H1 (cell line): ENCODE measurements at regions not wholly inside any gene's neighbourhood (a gene's known extent, or its start where the extent isn't known, plus 50 kb on each side); places are given as distances from the start of the nearest gene placed in this dataset.

ENCODE experiments used
- CTCF ChIA-PET: fragments of 300-600 bp; sonication (Branson Sonifier 250); formaldehyde crosslinking; loops from one replicate; lab custom pipeline; 2021; ENCODE audit not compliant: partially characterized antibody; lab: Charles Lee
- POLR2A ChIA-PET: fragments of 300-600 bp; sonication (Branson Sonifier 250); formaldehyde crosslinking; loops from one replicate; lab custom pipeline; 2021; ENCODE audit warnings: inconsistent platforms; ENCODE audit not compliant: partially characterized antibody; lab: Charles Lee
- DNase-seq, 2 experiments: peaks; one replicate each; pipeline versions ENCODE4 v3.0.0 to v3.0.0-alpha.2; 2010 to 2022; ENCODE audit warnings: low spot score in 2 of 2, low read depth in 1 of 2, mixed read lengths in 1 of 2
- FAIRE-seq: peaks from 2 replicates; lab custom pipeline; 2011; peaks lifted over from hg19 to GRCh38; lab: Jason Lieb, UNC
- H2AFZ ChIP-seq: 2 replicates; pipeline ENCODE4 v1.8.1; 2012; ENCODE audit warnings: low read length, inconsistent platforms
- H2AK5ac ChIP-seq: 2 replicates; pipeline ENCODE4 v1.6.1; 2013; ENCODE audit warnings: low read depth, low read length
- H2BK120ac ChIP-seq: replicated peaks from 2 replicates; pipeline ENCODE3; 2013; ENCODE audit warnings: low read depth, low read length, inconsistent platforms
- H2BK12ac ChIP-seq: 2 replicates; pipeline ENCODE4 v1.6.1; 2013; ENCODE audit warnings: low read depth, low read length
- H2BK15ac ChIP-seq: 2 replicates; pipeline ENCODE4 v1.6.1; 2013; ENCODE audit warnings: low read length
- H2BK20ac ChIP-seq: 2 replicates; pipeline ENCODE4 v1.6.1; 2013; ENCODE audit warnings: low read length
- H2BK5ac ChIP-seq: 2 replicates; pipeline ENCODE4 v1.6.1; 2013; ENCODE audit warnings: low read depth, low read length
- H3K14ac ChIP-seq: 2 replicates; pipeline ENCODE4 v1.6.1; 2013; ENCODE audit warnings: inconsistent platforms; ENCODE audit not compliant: insufficient read length
- H3K18ac ChIP-seq: 2 replicates; pipeline ENCODE4 v1.6.1; 2013; ENCODE audit warnings: low read length; ENCODE audit errors: extremely low read depth
- H3K23ac ChIP-seq: 2 replicates; pipeline ENCODE4 v1.6.1; 2013; ENCODE audit warnings: inconsistent platforms; ENCODE audit not compliant: insufficient read length
- H3K23me2 ChIP-seq: 2 replicates; pipeline ENCODE4 v1.6.1; 2013; ENCODE audit warnings: low read depth, low read length
- H3K27ac ChIP-seq: 2 replicates; pipeline ENCODE4 v1.6.1; 2011; ENCODE audit warnings: low read depth, low read length, inconsistent platforms
- H3K27me3 ChIP-seq, 4 experiments: replicated peaks in 1 of 4; 1 replicate in 1 of 4; 2 replicates in 3 of 4; pipeline versions ENCODE4 v1.6.1 to v1.8.1; 2011 to 2013; ENCODE audit warnings: low read length in 3 of 4, mild to moderate bottlenecking in 3 of 4, inconsistent platforms in 2 of 4, mixed read lengths in 2 of 4, moderate library complexity in 1 of 4; ENCODE audit not compliant: control insufficient read depth in 3 of 4, insufficient read depth in 3 of 4; ENCODE audit errors: extremely low read depth in 1 of 4
- H3K36me3 ChIP-seq, 4 experiments: 2 replicates each; pipeline versions ENCODE4 v1.6.1 to v1.8.1; 2011 to 2013; ENCODE audit warnings: mild to moderate bottlenecking in 4 of 4, low read length in 3 of 4, moderate library complexity in 2 of 4, control low read depth in 1 of 4, inconsistent platforms in 1 of 4; ENCODE audit not compliant: insufficient read depth in 4 of 4, control insufficient read depth in 2 of 4
- H3K4ac ChIP-seq: replicated peaks from 2 replicates; pipeline ENCODE3; 2013; ENCODE audit warnings: low read length, low read depth, mixed read lengths, inconsistent platforms; ENCODE audit not compliant: insufficient read length
- H3K4me1 ChIP-seq, 4 experiments: replicated peaks in 1 of 4; 1 replicate in 1 of 4; 2 replicates in 3 of 4; pipeline versions ENCODE4 v1.6.1 to v1.8.1; 2011 to 2013; ENCODE audit warnings: low read length in 3 of 4, inconsistent platforms in 2 of 4, mixed read lengths in 1 of 4; ENCODE audit not compliant: insufficient read depth in 4 of 4, control insufficient read depth in 3 of 4
- H3K4me2 ChIP-seq, 2 experiments: 2 replicates each; pipeline versions ENCODE4 v1.6.1 to v1.8.1; 2011 to 2013; ENCODE audit warnings: low read depth in 2 of 2, low read length in 2 of 2, control low read depth in 1 of 2, inconsistent platforms in 1 of 2, mild to moderate bottlenecking in 1 of 2; ENCODE audit not compliant: insufficient read depth in 1 of 2
- H3K4me3 ChIP-seq, 4 experiments: fragments of 200-600, 300-600 bp in 1 of 4; sonication (generic), shearing (Covaris generic), sonication (Bioruptor Twin) in 1 of 4; 2 replicates each; pipeline versions ENCODE4 v1.5.1 to v1.8.1; 2011 to 2016; ENCODE audit warnings: low read length in 4 of 4, low read depth in 3 of 4, control low read depth in 2 of 4, inconsistent platforms in 2 of 4, mild to moderate bottlenecking in 2 of 4, mixed read lengths in 1 of 4, moderate library complexity in 1 of 4; ENCODE audit not compliant: insufficient read depth in 2 of 4; ENCODE audit errors: extremely low read depth in 1 of 4
- H3K56ac ChIP-seq: replicated peaks from 2 replicates; pipeline ENCODE3; 2013; ENCODE audit warnings: low read depth, mild to moderate bottlenecking, mixed read lengths, low read length, inconsistent platforms; ENCODE audit not compliant: insufficient read length
- H3K79me1 ChIP-seq: 2 replicates; pipeline ENCODE4 v1.6.1; 2013; ENCODE audit warnings: low read depth, low read length, control low read depth
- H3K79me2 ChIP-seq, 2 experiments: 2 replicates each; pipeline versions ENCODE4 v1.6.1 to v1.8.1; 2012 to 2013; ENCODE audit warnings: low read length in 2 of 2, mild to moderate bottlenecking in 2 of 2, inconsistent platforms in 1 of 2; ENCODE audit not compliant: insufficient read depth in 2 of 2, control insufficient read depth in 1 of 2
- H3K9ac ChIP-seq, 4 experiments: replicated peaks in 1 of 4; 1 replicate in 1 of 4; 2 replicates in 3 of 4; pipeline versions ENCODE4 v1.6.1 to v1.8.1; 2011 to 2013; ENCODE audit warnings: low read depth in 3 of 4, low read length in 3 of 4, control low read depth in 2 of 4, mild to moderate bottlenecking in 2 of 4, moderate library complexity in 2 of 4, inconsistent platforms in 1 of 4; ENCODE audit errors: extremely low read depth in 1 of 4
- H3K9me3 ChIP-seq, 2 experiments: 2 replicates each; pipeline versions ENCODE4 v1.6.1 to v1.8.1; 2012 to 2013; ENCODE audit warnings: mild to moderate bottlenecking in 2 of 2, moderate library complexity in 2 of 2, control low read depth in 1 of 2, inconsistent platforms in 1 of 2, low read depth in 1 of 2, low read length in 1 of 2, mixed read lengths in 1 of 2; ENCODE audit not compliant: insufficient read depth in 2 of 2
- H4K20me1 ChIP-seq, 2 experiments: replicated peaks in 1 of 2; 2 replicates each; pipeline versions ENCODE3 to v1.8.1; 2011 to 2013; ENCODE audit warnings: inconsistent platforms in 2 of 2, low read length in 2 of 2, mild to moderate bottlenecking in 1 of 2; ENCODE audit not compliant: insufficient read depth in 2 of 2, control insufficient read depth in 1 of 2
- H4K5ac ChIP-seq: 2 replicates; pipeline ENCODE4 v1.6.1; 2013; ENCODE audit warnings: low read length, low read depth, mixed read lengths, inconsistent platforms; ENCODE audit not compliant: insufficient read length
- H4K8ac ChIP-seq: 2 replicates; pipeline ENCODE4 v1.8.0; 2013; ENCODE audit warnings: mild to moderate bottlenecking, moderate library complexity, low read length, inconsistent platforms; ENCODE audit not compliant: insufficient read depth; ENCODE audit errors: extremely low read depth
- H4K91ac ChIP-seq: replicated peaks from 2 replicates; pipeline ENCODE3; 2013; ENCODE audit warnings: low read length, mixed read lengths, inconsistent platforms; ENCODE audit not compliant: insufficient read length
- WGBS, 2 experiments: shearing (Covaris generic) in 1 of 2; methylation state at CpG; one replicate each; pipeline versions ENCODE4 v1.1.6 to v1.1.7; 2013 to 2015; ENCODE audit warnings: low lambda C conversion rate in 2 of 2, mixed read lengths in 2 of 2, inconsistent platforms in 1 of 2, low coverage in 1 of 2, missing lambda C conversion rate in 1 of 2; ENCODE audit not compliant: insufficient replicate concordance in 2 of 2, insufficient coverage in 1 of 2, insufficient read length in 1 of 2; ENCODE audit errors: extremely low coverage in 1 of 2, missing lambda C conversion rate in 1 of 2; 5-methylcytosine and 5-hydroxymethylcytosine counted together
- TF ChIP-seq, protein P1 (sequence below): fragments of 300-600 bp; sonication (generic); IDR thresholded peaks from 2 replicates; pipeline ENCODE4 v1.7.1; 2012; ENCODE audit warnings: low read length, moderate library complexity, mild to moderate bottlenecking, inconsistent platforms; ENCODE audit not compliant: insufficient replicate concordance

DNA sequence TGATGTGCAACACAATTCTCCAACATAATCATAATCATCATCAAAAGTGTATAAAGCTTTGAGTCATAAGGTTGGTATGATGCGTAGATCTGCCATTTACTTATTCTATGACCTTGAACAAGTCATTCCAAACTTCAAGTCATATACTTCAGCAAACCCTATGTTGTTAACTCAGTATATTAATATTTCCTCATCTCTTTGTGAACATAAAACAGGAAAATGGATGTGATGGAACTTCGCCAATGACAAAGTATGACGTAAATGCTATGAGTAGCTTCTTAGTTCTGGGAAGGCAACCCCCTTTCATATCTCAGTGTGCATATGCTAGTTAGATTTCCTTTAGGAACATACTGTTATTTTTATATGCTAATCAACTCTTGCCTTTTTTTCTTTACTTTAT is 102.7 kb upstream of the ANO3 start:
- Histone ChIP-seq H3K14ac (no peak overlapping the region), H3K4me1 (no peaks in the 10 kb centered on the region), H3K9ac (no peak overlapping the region), H2AK5ac (no peak overlapping the region), H3K27ac (no peak overlapping the region), H2BK12ac (no peak overlapping the region), H3K79me1 (no peaks in the 10 kb centered on the region), H3K27me3 (no peaks in the 10 kb centered on the region), H3K4me3 (no peak overlapping the region), H2AFZ (no peak overlapping the region), H2BK5ac (no peak overlapping the region), H3K18ac (no peak overlapping the region), H3K79me2 (no peaks in the 10 kb centered on the region), H4K8ac (no peak overlapping the region), H3K56ac (no peak overlapping the region), H3K9me3 (no peaks in the 10 kb centered on the region; a peak in 1 of 4 replicates), H3K23ac (no peak overlapping the region), H4K91ac (no peak overlapping the region), H3K23me2 (no peaks in the 10 kb centered on the region), H4K5ac (no peak overlapping the region), H3K4me2 (no peak overlapping the region), H2BK20ac (no peak overlapping the region), H4K20me1 (no peaks in the 10 kb centered on the region), H2BK15ac (no peak overlapping the region), H3K4ac (no peak overlapping the region), H2BK120ac (no peak overlapping the region), H3K36me3 (no peaks in the 10 kb centered on the region)
- FAIRE-seq (no peak), DNase-seq (no peak)
- CTCF ChIA-PET = interaction anchor here (1.4 to 2.8 kb wide), 3 partner anchors 13 to 1563 kb away, joined by 3 to 16 read pairs (median 7); no protein-coding TSS in a partner anchor
- WGBS, 2 experiments = 87% methylated on average over 3 of the region's 3 CpGs; no CpG with 5 or more reads in 1 of the 2 experiments
- TF ChIP-seq, protein P1, sequence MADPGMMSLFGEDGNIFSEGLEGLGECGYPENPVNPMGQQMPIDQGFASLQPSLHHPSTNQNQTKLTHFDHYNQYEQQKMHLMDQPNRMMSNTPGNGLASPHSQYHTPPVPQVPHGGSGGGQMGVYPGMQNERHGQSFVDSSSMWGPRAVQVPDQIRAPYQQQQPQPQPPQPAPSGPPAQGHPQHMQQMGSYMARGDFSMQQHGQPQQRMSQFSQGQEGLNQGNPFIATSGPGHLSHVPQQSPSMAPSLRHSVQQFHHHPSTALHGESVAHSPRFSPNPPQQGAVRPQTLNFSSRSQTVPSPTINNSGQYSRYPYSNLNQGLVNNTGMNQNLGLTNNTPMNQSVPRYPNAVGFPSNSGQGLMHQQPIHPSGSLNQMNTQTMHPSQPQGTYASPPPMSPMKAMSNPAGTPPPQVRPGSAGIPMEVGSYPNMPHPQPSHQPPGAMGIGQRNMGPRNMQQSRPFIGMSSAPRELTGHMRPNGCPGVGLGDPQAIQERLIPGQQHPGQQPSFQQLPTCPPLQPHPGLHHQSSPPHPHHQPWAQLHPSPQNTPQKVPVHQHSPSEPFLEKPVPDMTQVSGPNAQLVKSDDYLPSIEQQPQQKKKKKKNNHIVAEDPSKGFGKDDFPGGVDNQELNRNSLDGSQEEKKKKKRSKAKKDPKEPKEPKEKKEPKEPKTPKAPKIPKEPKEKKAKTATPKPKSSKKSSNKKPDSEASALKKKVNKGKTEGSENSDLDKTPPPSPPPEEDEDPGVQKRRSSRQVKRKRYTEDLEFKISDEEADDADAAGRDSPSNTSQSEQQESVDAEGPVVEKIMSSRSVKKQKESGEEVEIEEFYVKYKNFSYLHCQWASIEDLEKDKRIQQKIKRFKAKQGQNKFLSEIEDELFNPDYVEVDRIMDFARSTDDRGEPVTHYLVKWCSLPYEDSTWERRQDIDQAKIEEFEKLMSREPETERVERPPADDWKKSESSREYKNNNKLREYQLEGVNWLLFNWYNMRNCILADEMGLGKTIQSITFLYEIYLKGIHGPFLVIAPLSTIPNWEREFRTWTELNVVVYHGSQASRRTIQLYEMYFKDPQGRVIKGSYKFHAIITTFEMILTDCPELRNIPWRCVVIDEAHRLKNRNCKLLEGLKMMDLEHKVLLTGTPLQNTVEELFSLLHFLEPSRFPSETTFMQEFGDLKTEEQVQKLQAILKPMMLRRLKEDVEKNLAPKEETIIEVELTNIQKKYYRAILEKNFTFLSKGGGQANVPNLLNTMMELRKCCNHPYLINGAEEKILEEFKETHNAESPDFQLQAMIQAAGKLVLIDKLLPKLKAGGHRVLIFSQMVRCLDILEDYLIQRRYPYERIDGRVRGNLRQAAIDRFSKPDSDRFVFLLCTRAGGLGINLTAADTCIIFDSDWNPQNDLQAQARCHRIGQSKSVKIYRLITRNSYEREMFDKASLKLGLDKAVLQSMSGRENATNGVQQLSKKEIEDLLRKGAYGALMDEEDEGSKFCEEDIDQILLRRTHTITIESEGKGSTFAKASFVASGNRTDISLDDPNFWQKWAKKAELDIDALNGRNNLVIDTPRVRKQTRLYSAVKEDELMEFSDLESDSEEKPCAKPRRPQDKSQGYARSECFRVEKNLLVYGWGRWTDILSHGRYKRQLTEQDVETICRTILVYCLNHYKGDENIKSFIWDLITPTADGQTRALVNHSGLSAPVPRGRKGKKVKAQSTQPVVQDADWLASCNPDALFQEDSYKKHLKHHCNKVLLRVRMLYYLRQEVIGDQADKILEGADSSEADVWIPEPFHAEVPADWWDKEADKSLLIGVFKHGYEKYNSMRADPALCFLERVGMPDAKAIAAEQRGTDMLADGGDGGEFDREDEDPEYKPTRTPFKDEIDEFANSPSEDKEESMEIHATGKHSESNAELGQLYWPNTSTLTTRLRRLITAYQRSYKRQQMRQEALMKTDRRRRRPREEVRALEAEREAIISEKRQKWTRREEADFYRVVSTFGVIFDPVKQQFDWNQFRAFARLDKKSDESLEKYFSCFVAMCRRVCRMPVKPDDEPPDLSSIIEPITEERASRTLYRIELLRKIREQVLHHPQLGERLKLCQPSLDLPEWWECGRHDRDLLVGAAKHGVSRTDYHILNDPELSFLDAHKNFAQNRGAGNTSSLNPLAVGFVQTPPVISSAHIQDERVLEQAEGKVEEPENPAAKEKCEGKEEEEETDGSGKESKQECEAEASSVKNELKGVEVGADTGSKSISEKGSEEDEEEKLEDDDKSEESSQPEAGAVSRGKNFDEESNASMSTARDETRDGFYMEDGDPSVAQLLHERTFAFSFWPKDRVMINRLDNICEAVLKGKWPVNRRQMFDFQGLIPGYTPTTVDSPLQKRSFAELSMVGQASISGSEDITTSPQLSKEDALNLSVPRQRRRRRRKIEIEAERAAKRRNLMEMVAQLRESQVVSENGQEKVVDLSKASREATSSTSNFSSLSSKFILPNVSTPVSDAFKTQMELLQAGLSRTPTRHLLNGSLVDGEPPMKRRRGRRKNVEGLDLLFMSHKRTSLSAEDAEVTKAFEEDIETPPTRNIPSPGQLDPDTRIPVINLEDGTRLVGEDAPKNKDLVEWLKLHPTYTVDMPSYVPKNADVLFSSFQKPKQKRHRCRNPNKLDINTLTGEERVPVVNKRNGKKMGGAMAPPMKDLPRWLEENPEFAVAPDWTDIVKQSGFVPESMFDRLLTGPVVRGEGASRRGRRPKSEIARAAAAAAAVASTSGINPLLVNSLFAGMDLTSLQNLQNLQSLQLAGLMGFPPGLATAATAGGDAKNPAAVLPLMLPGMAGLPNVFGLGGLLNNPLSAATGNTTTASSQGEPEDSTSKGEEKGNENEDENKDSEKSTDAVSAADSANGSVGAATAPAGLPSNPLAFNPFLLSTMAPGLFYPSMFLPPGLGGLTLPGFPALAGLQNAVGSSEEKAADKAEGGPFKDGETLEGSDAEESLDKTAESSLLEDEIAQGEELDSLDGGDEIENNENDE = no peak
- POLR2A ChIA-PET = no interaction called here
